Adrenal gland (tissue), 9 donors: ENCODE measurements at regions not wholly inside any gene's neighbourhood (a gene's known extent, or its start where the extent isn't known, plus 50 kb on each side); places are given as distances from the start of the nearest gene placed in this dataset.

Experiments used
- DNase-seq, 7 donors: peaks; one replicate each; pipeline ENCODE4 v3.0.0-alpha.2; 2019 to 2020
- H3K27ac ChIP-seq, 5 donors: fragments of 200-600 bp; sonication (generic) in 4 of 5; 1 replicate in 3 of 5; 2 replicates in 2 of 5; pipeline versions ENCODE4 v1.5.1 to v1.8.0; 2016 to 2020; ENCODE audit warnings: mild to moderate bottlenecking in 1 of 5
- H3K27me3 ChIP-seq: fragments of 200-600 bp; 2 replicates; pipeline ENCODE4 v1.8.0; 2021
- H3K36me3 ChIP-seq, 2 donors: fragments of 200-600 bp; replicated peaks in 1 of 2; 1 replicate in 1 of 2; 2 replicates in 1 of 2; pipeline versions ENCODE4 v1.5.1 to v1.8.0; 2018 to 2022
- H3K4me1 ChIP-seq, 2 donors: fragments of 200-600 bp; replicated peaks in 1 of 2; 1 replicate in 1 of 2; 2 replicates in 1 of 2; pipeline versions ENCODE4 v1.5.1 to v1.8.0; 2018 to 2021
- H3K4me3 ChIP-seq, 4 donors: fragments of 200-600 bp; sonication (generic) in 3 of 4; one replicate each; pipeline ENCODE4 v1.5.1; 2016 to 2018
- H3K9me3 ChIP-seq, 3 donors: fragments of 200-600 bp; sonication (generic) in 1 of 3; replicated peaks in 1 of 3; 1 replicate in 2 of 3; 2 replicates in 1 of 3; pipeline versions ENCODE4 v1.5.1 to v1.8.0; 2016 to 2021
- POLR2A ChIP-seq, 2 donors: fragments of 450-650 bp; IDR thresholded peaks; one replicate each; pipeline ENCODE4 v1.6.1; 2017; ENCODE audit warnings: antibody characterized with exemption in 2 of 2, mild to moderate bottlenecking in 2 of 2, moderate library complexity in 1 of 2
- WGBS, 4 donors: extraction: QIAGEN DNeasy Blood & Tissue Kit in 2 of 4; methylation state at CpG; one replicate each; pipeline versions ENCODE4 v1.1.5 to v1.1.7; 2013 to 2017; 5-methylcytosine and 5-hydroxymethylcytosine counted together
- intact Hi-C, 2 donors: fragments of 100-400 bp; cut with DNase I; formaldehyde crosslinking; loops; one replicate each; pipeline versions ENCODE4 v1.14.1 to v1.15.0; 2022 to 2023
- TF ChIP-seq, protein P1 (sequence below), 6 experiments: fragments of 450-650 bp in 4 of 6; fragments of 200-600 bp in 2 of 6; sonication (generic) in 1 of 6; IDR thresholded peaks; 1 replicate in 5 of 6; 2 replicates in 1 of 6; pipeline versions ENCODE4 v1.5.1 to v1.8.0; 2016 to 2021; ENCODE audit warnings: antibody characterized with exemption in 6 of 6, mild to moderate bottlenecking in 2 of 6, moderate library complexity in 1 of 6
- donor health status: healthy with polysubstance abuse.
- donor health status: Bipolar disorder and iron deficiency.
- donor health status: DM: yes; HTN: yes; CAD: no.
- donor health status: DM: no; HTN: no; CAD: no.
- donor health status: DM: no; HTN: no; CAD: no.

DNA sequence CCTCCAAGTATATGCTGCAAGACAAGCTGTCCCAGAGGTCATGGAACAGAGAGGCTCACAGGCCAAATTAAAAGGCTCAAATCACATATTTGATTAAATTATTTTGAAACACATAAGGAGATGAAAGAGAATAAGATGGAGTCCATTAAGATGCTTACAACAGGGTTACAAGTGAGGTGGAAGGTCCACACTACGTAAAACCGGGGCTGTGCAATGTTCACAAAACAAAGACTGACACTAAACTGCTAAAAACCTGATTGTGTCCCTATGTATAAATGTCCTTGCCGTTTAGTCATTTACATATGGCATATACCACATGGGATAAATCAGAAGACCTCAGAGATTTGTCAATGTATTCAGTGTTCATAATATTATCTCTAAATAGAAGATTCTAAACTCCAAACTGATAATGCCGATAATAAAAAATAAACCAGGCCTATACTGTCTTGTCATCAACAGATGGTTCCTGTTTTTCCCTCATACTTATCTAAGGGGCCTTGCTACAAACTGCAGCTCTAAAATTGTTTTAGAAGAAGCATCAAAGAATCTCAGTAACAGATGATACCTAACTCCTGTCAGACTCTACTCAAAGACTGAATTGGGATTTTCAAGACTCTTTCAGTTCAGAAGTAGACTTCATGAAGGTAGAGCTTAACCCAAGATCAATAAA lies 51.8 kb upstream of the RIPOR2 start:
- no peak overlapping the region for H3K4me3 ChIP-seq
- H3K27ac ChIP-seq = no peak overlapping the region
- no peaks in the 10 kb centered on the region for H3K4me1 ChIP-seq
- 80 to 90% (median 86%) methylated on average over 4 of the region's 4 CpGs for WGBS, 4 donors
- intact Hi-C loops = no loop called here
- H3K9me3 ChIP-seq = no peaks in the 10 kb centered on the region
- no peak for DNase-seq
- TF ChIP-seq, protein P1, sequence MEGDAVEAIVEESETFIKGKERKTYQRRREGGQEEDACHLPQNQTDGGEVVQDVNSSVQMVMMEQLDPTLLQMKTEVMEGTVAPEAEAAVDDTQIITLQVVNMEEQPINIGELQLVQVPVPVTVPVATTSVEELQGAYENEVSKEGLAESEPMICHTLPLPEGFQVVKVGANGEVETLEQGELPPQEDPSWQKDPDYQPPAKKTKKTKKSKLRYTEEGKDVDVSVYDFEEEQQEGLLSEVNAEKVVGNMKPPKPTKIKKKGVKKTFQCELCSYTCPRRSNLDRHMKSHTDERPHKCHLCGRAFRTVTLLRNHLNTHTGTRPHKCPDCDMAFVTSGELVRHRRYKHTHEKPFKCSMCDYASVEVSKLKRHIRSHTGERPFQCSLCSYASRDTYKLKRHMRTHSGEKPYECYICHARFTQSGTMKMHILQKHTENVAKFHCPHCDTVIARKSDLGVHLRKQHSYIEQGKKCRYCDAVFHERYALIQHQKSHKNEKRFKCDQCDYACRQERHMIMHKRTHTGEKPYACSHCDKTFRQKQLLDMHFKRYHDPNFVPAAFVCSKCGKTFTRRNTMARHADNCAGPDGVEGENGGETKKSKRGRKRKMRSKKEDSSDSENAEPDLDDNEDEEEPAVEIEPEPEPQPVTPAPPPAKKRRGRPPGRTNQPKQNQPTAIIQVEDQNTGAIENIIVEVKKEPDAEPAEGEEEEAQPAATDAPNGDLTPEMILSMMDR (IDR thresholded peaks at IDR 0.05) = no peak
- TF ChIP-seq POLR2A (IDR thresholded peaks at IDR 0.05) = no peak
- H3K27me3 ChIP-seq = no peaks in the 10 kb centered on the region
- no peaks in the 10 kb centered on the region for H3K36me3 ChIP-seq

DNA sequence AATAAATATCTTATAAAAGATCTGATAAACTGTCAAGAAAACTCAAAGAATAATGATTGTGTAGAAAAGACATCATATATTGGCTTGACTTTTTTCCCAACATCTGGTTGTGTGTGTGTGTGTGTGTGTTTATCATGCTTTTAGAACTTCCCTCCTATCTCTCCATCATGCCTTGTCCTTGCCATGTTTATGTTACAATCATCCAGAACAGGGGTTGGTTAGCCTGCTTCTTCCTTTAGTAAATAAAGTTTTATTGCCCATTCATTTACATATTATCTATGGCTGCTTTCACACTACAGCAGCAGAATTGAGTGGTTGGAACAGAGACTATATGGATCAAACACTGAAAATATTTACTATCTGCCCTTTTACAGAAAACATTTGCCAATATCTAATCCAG lies 52.8 kb upstream of the RIPOR2 start:
- intact Hi-C loops = no loop called here
- no peak overlapping the region for H3K4me3 ChIP-seq
- no peaks in the 10 kb centered on the region for H3K36me3 ChIP-seq
- H3K9me3 ChIP-seq = no peaks in the 10 kb centered on the region
- no peak overlapping the region for H3K27ac ChIP-seq
- no peak for DNase-seq
- no peaks in the 10 kb centered on the region for H3K4me1 ChIP-seq
- no peaks in the 10 kb centered on the region for H3K27me3 ChIP-seq
- TF ChIP-seq POLR2A (IDR thresholded peaks at IDR 0.05) = no peak
- TF ChIP-seq, protein P1 (IDR thresholded peaks at IDR 0.05) = no peak

DNA sequence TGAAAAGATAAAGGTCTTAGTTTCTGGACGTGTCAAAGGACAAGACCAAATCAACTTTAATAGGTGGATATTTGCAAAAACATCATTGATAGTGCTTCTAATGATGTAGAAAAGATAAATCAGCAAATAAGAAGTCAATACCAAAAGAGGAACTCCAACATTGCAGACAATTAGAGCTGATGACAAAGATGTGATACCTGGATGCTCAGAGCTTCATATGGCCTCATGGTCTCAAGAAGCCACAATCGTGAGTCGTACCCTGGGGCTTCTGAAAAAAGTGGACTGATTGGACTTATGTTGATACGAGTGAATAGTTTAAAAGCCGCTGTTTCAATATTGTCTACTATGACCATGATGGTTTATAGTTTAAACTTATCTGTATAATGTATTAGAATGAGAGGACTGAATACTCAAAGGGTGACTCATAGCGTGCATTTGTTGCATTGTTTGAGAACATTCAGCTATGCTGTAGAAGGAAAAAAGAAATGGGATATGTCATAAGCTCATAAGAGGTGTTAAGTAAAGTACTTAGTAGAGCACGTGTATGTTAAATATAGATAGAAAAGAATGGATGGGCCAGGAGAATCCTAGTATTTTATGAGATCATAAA lies 54.6 kb upstream of the RIPOR2 start:
- no peak for DNase-seq
- intact Hi-C loops = loop anchor here (5.0 kb wide), 1 partner anchor 133 kb away; no protein-coding TSS in a partner anchor
- no peaks in the 10 kb centered on the region for H3K9me3 ChIP-seq
- no peak overlapping the region for H3K4me3 ChIP-seq
- WGBS, 4 donors = 83 to 93% (median 88%) methylated on average over 7 of the region's 7 CpGs
- no peak overlapping the region for H3K27ac ChIP-seq
- H3K36me3 ChIP-seq = no peaks in the 10 kb centered on the region
- no peak for TF ChIP-seq POLR2A (IDR thresholded peaks at IDR 0.05)
- TF ChIP-seq, protein P1 (IDR thresholded peaks at IDR 0.05) = no peak
- no peaks in the 10 kb centered on the region for H3K4me1 ChIP-seq
- H3K27me3 ChIP-seq = no peaks in the 10 kb centered on the region

DNA sequence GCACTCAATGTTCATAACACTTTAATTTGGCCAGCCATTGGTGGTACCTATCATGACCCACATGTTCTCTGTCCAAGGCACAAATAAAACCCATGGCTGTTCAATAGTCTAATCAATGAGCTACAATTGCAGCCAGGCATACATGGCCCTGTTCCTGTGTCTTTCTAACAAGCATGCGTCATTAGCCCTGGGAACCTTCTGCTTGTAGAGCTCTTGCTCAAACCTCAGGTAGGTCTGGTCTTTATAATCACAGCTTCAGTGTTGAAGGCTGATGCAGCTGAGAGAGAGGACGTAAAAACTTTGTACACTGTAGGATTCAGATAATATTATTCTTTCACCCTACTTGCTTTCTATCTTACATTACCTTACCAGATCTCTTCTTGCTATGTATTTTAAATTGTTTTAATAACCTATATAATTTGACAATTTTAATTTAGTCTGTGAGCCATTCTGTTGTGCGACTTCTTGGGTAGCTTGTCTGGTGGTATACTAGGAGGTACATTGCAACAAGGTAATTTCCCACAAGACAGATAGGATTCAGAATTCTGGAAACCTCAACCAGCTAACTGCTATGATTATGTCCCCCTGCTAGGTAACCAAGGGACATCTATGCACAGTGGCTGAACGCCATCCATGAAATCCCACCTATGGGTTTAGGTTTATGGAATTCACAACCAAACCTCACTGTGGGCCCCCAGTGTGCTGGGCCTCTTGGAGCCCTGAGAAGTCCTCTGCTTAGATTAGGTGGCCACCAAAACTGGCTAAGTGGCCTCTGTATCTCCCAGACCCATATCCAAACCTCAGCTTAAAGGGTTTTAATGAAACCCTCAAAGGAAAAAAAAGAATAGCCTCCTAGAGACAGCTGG lies 55.4 kb upstream of the RIPOR2 start:
- Histone ChIP-seq H3K4me3 (no peak overlapping the region), H3K27me3 (no peaks in the 10 kb centered on the region), H3K4me1 (no peaks in the 10 kb centered on the region), H3K27ac (no peak overlapping the region), H3K36me3 (no peaks in the 10 kb centered on the region), H3K9me3 (no peaks in the 10 kb centered on the region)
- intact Hi-C loops = loop anchor here (5.0 kb wide), 1 partner anchor 134 kb away; no protein-coding TSS in a partner anchor
- WGBS, 4 donors = 91 to 97% (median 92%) methylated on average over 3 to 4 of the region's 4 CpGs
- TF ChIP-seq, protein P1 (IDR thresholded peaks at IDR 0.05) = no peak
- no peak for TF ChIP-seq POLR2A (IDR thresholded peaks at IDR 0.05)
- DNase-seq = no peak
